Ovary (tissue), 7 donors: ENCODE measurements at regions not wholly inside any gene's neighbourhood (a gene's known extent, or its start where the extent isn't known, plus 50 kb on each side); places are given as distances from the start of the nearest gene placed in this dataset.

Source experiments
- DNase-seq, 5 donors: peaks; one replicate each; pipeline ENCODE4 v3.0.0-alpha.2; 2019 to 2020
- H3K27ac ChIP-seq, 2 donors: fragments of 200-600 bp; one replicate each; pipeline versions ENCODE4 v1.5.1 to v1.8.0; 2019 to 2022
- H3K27me3 ChIP-seq: fragments of 200-600 bp; one replicate; pipeline ENCODE4 v1.8.0; 2022
- H3K36me3 ChIP-seq: fragments of 200-600 bp; sonication (generic); one replicate; pipeline ENCODE4 v1.5.1; 2019
- H3K4me1 ChIP-seq: one replicate; pipeline ENCODE4 v1.8.1; 2013; ENCODE audit warnings: mild to moderate bottlenecking, moderate library complexity; ENCODE audit not compliant: insufficient read depth
- H3K4me3 ChIP-seq: fragments of 200-600 bp; sonication (generic); one replicate; pipeline ENCODE4 v1.5.1; 2017
- H3K9me3 ChIP-seq, 2 donors: fragments of 200-600 bp in 1 of 2; sonication (generic) in 1 of 2; one replicate each; pipeline versions ENCODE4 v1.5.1 to v1.8.1; 2013 to 2019; ENCODE audit warnings: mild to moderate bottlenecking in 1 of 2, moderate library complexity in 1 of 2
- EP300 ChIP-seq: sonication (generic); formaldehyde crosslinking; IDR thresholded peaks from one replicate; pipeline ENCODE4 v1.6.1; 2017; ENCODE audit warnings: antibody characterized with exemption
- POLR2A ChIP-seq: fragments of 450-650 bp; IDR thresholded peaks from one replicate; pipeline ENCODE4 v1.6.1; 2017; ENCODE audit warnings: antibody characterized with exemption, mild to moderate bottlenecking, moderate library complexity
- WGBS, 3 donors: extraction: QIAGEN DNeasy Blood & Tissue Kit in 1 of 3; methylation state at CpG; one replicate each; pipeline versions ENCODE4 v1.1.5 to v1.1.7; 2013 to 2017; 5-methylcytosine and 5-hydroxymethylcytosine counted together
- intact Hi-C, 4 donors: fragments of 100-400 bp; cut with DNase I; formaldehyde crosslinking; loops; one replicate each; pipeline versions ENCODE4 v1.11.0 to v1.15.1; 2022 to 2023
- TF ChIP-seq, protein P1 (sequence below), 3 donors: fragments of 450-650 bp in 2 of 3; fragments of 200-600 bp in 1 of 3; IDR thresholded peaks; one replicate each; pipeline versions ENCODE4 v1.5.1 to v1.8.0; 2016 to 2022; ENCODE audit warnings: antibody characterized with exemption in 3 of 3, mild to moderate bottlenecking in 1 of 3
- donor health status: DM: no; HTN: no; CAD: no; lungs with moderate emphysema.
- donor health status: DM: no; HTN: no; CAD: no.
- donor health status: Bipolar disorder and iron deficiency.
- donor health status: DM: no; HTN: no; CAD: no.
- donor health status: DM: yes; HTN: yes; CAD: no.

DNA sequence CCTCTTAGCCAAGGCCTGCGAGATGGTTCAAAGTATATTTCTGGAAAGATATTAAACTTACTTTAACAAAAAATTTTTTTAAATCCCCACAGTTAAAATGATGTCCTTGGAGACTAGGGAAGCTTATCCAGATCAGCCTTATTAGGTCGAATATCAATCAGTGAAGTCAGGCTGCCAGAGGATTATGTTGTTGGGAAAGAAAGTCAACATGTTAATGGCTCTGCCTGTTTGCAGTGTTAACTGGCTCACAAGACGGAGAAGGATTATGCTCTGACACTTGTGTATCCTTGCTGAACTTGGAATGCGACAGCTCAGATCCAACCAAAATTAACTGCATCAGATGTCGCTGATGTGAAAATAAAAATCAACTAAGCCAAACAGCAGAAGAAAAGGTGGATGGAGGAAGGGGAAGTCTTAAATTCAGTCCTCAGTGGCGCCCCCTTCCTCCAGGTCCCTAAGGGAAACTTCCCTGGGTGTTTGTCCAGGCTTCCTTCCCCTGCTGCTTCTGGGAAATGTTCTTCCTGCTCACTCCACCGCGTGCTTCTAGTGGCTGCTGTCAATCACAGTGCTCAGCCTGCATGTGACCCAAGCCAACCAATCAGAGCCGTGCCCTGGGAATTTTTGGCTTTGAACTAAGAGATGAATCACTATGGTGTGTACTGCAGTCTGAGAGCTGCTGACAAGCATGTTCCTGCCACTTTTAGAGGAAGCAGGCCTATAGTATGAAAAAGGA is 690.4 kb upstream of the NRP1 start:
- H3K27me3 ChIP-seq = no peaks in the 10 kb centered on the region
- DNase-seq = no peak
- no peaks in the 10 kb centered on the region for H3K36me3 ChIP-seq
- 74 to 83% (median 82%) methylated on average over 9 of the region's 9 CpGs for WGBS, 3 donors
- no peaks in the 10 kb centered on the region for H3K9me3 ChIP-seq
- H3K27ac ChIP-seq = no peak overlapping the region
- H3K4me1 ChIP-seq = no peaks in the 10 kb centered on the region
- no peak overlapping the region for H3K4me3 ChIP-seq
- TF ChIP-seq EP300 = no peak
- no peak for TF ChIP-seq POLR2A
- TF ChIP-seq, protein P1, sequence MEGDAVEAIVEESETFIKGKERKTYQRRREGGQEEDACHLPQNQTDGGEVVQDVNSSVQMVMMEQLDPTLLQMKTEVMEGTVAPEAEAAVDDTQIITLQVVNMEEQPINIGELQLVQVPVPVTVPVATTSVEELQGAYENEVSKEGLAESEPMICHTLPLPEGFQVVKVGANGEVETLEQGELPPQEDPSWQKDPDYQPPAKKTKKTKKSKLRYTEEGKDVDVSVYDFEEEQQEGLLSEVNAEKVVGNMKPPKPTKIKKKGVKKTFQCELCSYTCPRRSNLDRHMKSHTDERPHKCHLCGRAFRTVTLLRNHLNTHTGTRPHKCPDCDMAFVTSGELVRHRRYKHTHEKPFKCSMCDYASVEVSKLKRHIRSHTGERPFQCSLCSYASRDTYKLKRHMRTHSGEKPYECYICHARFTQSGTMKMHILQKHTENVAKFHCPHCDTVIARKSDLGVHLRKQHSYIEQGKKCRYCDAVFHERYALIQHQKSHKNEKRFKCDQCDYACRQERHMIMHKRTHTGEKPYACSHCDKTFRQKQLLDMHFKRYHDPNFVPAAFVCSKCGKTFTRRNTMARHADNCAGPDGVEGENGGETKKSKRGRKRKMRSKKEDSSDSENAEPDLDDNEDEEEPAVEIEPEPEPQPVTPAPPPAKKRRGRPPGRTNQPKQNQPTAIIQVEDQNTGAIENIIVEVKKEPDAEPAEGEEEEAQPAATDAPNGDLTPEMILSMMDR (IDR thresholded peaks at IDR 0.05) = no peak
- intact Hi-C loops = no loop called here

DNA sequence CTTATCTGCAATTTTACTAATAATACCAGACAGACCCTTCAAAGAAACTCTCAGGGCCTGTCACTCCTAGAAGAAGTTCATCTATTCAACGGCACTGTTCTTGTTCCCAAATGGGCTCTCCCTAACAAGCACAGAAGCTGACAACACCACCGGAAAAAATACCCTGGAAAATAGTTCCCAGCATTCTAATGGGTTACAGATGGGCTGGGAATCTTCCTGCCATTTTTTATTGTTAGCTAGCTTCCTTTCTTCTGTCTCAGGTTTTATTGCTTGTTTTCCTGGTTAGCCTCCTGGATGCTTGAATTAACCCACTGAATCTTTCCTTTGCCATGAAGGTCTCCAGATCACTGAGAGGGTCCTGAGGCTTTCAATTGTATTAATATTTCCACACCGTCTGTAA is 689.8 kb upstream of the NRP1 start:
- 81 to 92% (median 88%) methylated on average over 3 of the region's 3 CpGs for WGBS, 3 donors
- TF ChIP-seq, protein P1 (IDR thresholded peaks at IDR 0.05) = no peak
- TF ChIP-seq EP300 (no peak), POLR2A (no peak)
- Histone ChIP-seq H3K27me3 (no peaks in the 10 kb centered on the region), H3K4me1 (no peaks in the 10 kb centered on the region), H3K9me3 (no peaks in the 10 kb centered on the region), H3K4me3 (no peak overlapping the region), H3K27ac (no peak overlapping the region), H3K36me3 (no peaks in the 10 kb centered on the region)
- intact Hi-C loops = no loop called here
- no peak for DNase-seq

DNA sequence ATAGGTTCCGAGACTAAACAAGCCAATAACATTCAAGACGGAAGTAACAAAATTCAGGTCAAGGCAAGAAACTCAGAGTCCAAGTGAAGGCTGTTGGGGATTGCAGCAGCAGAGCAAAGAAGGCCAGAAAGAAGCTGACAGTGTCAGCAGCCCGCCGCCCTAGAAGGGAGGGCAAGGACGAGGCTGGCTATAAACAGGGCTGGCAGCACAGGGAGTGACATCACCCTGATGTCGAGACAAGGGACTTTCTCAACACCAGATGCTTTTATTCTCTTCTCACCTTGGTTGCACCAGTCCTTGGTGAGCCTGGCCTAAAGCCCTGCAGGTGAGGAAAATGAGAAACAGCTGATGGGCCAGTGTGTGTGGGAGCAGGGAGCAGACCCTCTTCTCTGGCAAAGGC is 687.7 kb upstream of the NRP1 start:
- Histone ChIP-seq H3K4me3 (no peak overlapping the region), H3K27me3 (no peaks in the 10 kb centered on the region), H3K4me1 (no peaks in the 10 kb centered on the region), H3K36me3 (no peaks in the 10 kb centered on the region), H3K9me3 (no peaks in the 10 kb centered on the region), H3K27ac (no peak overlapping the region)
- intact Hi-C loops = no loop called here
- DNase-seq = no peak
- TF ChIP-seq POLR2A = no peak
- TF ChIP-seq, protein P1 (IDR thresholded peaks at IDR 0.05) = no peak
- TF ChIP-seq EP300 = no peak
- WGBS, 3 donors = 72 to 76% (median 76%) methylated on average over 6 of the region's 6 CpGs

DNA sequence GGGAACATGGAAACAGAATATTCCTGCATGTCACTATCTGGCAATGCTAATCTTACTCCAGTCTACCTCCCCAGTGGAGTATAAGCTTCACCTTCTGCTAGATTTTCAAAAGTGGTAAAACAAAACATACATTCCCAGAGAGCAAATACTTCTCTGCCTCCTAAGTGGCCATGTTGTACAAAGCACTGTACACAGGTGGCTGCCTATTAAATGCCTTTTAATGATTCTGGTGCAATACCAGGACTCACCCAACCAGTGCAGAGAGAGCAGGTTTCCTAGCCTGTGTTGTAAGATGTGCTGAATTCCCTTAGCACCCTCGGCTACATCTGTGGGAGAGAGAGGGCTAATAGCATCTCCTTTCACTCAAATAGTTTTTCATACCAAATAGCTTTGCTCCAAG is 684.3 kb upstream of the NRP1 start:
- 79 to 97% (median 95%) methylated on average over 1 of the region's 1 CpG for WGBS, 3 donors
- no peak overlapping the region for H3K4me3 ChIP-seq
- H3K4me1 ChIP-seq = no peaks in the 10 kb centered on the region
- no peak for DNase-seq
- no peaks in the 10 kb centered on the region for H3K36me3 ChIP-seq
- no peaks in the 10 kb centered on the region for H3K27me3 ChIP-seq
- intact Hi-C loops = no loop called here
- no peaks in the 10 kb centered on the region for H3K9me3 ChIP-seq
- no peak overlapping the region for H3K27ac ChIP-seq
- TF ChIP-seq EP300 = no peak
- TF ChIP-seq, protein P1 (IDR thresholded peaks at IDR 0.05) = no peak
- no peak for TF ChIP-seq POLR2A
